ENCODE measurements at regions not wholly inside any gene's neighbourhood (a gene's known extent, or its start where the extent isn't known, plus 50 kb on each side); places are given as distances from the start of the nearest gene placed in this dataset.

DNA sequence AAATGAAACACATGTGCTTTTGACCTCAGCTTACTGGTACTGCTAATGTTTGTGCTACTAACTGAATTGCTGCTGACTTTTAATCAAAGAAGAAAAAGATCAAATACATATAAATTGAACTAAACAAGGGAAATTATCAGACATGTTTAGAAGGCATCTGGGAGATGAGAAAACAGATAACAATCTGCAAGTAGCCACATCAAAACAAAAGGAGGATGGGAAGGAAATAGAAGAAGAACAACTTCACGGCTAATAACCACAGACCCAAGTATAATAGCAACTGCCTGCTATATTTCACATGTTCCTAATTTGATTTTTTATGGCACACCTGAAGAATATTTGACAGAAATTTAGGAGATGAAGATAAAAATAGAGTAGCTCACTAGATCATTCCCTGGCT, 542.6 kb upstream of the SYT4 start:
- Histone ChIP-seq H3K4me3 (no peak overlapping the region), H3K27me3 (no peaks in the 10 kb centered on the region), H3K27ac (no peak overlapping the region), H3K9me3 (peaks cover 0 to 11% of the 10 kb centered on the region in 2 donors), H3K36me3 (no peaks in the 10 kb centered on the region), H3K4me1 (no peaks in the 10 kb centered on the region)
- TF ChIP-seq, protein P1, sequence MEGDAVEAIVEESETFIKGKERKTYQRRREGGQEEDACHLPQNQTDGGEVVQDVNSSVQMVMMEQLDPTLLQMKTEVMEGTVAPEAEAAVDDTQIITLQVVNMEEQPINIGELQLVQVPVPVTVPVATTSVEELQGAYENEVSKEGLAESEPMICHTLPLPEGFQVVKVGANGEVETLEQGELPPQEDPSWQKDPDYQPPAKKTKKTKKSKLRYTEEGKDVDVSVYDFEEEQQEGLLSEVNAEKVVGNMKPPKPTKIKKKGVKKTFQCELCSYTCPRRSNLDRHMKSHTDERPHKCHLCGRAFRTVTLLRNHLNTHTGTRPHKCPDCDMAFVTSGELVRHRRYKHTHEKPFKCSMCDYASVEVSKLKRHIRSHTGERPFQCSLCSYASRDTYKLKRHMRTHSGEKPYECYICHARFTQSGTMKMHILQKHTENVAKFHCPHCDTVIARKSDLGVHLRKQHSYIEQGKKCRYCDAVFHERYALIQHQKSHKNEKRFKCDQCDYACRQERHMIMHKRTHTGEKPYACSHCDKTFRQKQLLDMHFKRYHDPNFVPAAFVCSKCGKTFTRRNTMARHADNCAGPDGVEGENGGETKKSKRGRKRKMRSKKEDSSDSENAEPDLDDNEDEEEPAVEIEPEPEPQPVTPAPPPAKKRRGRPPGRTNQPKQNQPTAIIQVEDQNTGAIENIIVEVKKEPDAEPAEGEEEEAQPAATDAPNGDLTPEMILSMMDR (IDR thresholded peaks at IDR 0.05): no peak
- DNase-seq (ENCODE audit: low spot score): no peak

GRCh38 chr18:43825768-43826167, 548.5 kb upstream of the SYT4 start:
- Histone ChIP-seq H3K4me1 (peaks cover 0 to 3% of the 10 kb centered on the region in 2 donors), H3K9me3 (no peaks in the 10 kb centered on the region), H3K36me3 (no peaks in the 10 kb centered on the region), H3K4me3 (no peak overlapping the region), H3K27ac (no peak overlapping the region), H3K27me3 (no peaks in the 10 kb centered on the region)
- TF ChIP-seq, protein P1 (IDR thresholded peaks at IDR 0.05): no peak
- DNase-seq (ENCODE audit: low spot score): no peak

- H3K4me3 ChIP-seq: no peak overlapping the region
- no peaks in the 10 kb centered on the region for H3K36me3 ChIP-seq
- H3K4me1 ChIP-seq: peaks cover 0 to 5% of the 10 kb centered on the region in 2 donors
- no peak overlapping the region for H3K27ac ChIP-seq
- TF ChIP-seq, protein P1 (IDR thresholded peaks at IDR 0.05): no peak
- no peak for DNase-seq (ENCODE audit: low spot score)
- H3K27me3 ChIP-seq: no peaks in the 10 kb centered on the region
- no peaks in the 10 kb centered on the region for H3K9me3 ChIP-seq
Observed at GRCh38 chr18:43826215-43826614, 548.9 kb upstream of the SYT4 start.

DNA sequence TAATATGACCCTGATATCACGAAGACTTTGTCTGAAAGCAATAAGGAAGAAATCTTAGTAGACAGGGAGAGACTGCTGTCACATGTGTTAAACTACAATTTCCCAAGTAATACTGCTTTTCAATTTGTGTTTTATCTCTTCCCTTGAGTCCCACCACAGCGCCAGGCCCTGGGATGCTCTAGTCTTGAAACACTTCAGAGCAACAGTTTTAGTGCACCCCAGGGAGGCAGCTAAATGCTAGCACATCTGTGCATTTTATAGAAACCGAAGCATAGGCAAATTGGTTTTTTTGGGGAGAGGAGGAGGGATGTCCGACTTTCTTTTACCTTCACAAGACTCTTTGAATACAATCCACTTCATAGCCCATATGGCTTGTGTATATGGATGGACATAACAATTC, 550.0 kb upstream of the SYT4 start:
- Histone ChIP-seq H3K4me1 (peaks cover 0 to 8% of the 10 kb centered on the region in 2 donors), H3K4me3 (no peak overlapping the region), H3K27ac (no peak overlapping the region), H3K9me3 (no peaks in the 10 kb centered on the region), H3K27me3 (no peaks in the 10 kb centered on the region), H3K36me3 (no peaks in the 10 kb centered on the region)
- DNase-seq (ENCODE audit: low spot score): no peak
- TF ChIP-seq, protein P1 (IDR thresholded peaks at IDR 0.05): no peak

DNA sequence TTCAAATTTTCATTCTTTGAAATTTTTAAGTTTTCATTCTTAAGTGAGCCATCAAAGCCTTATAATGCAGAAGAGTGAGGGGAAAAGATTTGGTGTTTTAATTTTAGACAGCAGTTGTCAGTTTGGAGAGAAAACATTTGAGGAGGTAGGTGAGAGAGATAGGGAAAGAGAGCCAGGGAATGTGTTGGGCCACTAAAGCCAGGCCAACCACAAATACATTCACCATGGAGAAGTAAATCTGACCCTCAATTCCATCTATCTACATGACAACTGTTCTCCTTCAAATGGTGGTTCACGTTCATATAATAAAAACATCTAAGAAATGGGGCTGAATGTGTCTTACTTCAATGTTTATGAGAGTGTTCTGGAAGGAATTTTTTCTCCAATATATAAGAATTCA, 553.0 kb upstream of the SYT4 start:
- TF ChIP-seq, protein P1 (IDR thresholded peaks at IDR 0.05): no peak
- DNase-seq (ENCODE audit: low spot score): no peak
- Histone ChIP-seq H3K4me3 (no peak overlapping the region), H3K27me3 (no peaks in the 10 kb centered on the region), H3K36me3 (no peaks in the 10 kb centered on the region), H3K4me1 (peaks cover 0 to 8% of the 10 kb centered on the region in 2 donors), H3K9me3 (no peaks in the 10 kb centered on the region), H3K27ac (peak overlapping the region; percentile 67 to 70)

- no peak for DNase-seq (ENCODE audit: low spot score)
- Histone ChIP-seq H3K27me3 (no peaks in the 10 kb centered on the region), H3K36me3 (no peaks in the 10 kb centered on the region), H3K4me1 (peaks cover 0 to 8% of the 10 kb centered on the region in 2 donors), H3K9me3 (no peaks in the 10 kb centered on the region), H3K27ac (peak overlapping the region; percentile 67 to 70), H3K4me3 (no peak overlapping the region)
- TF ChIP-seq, protein P1 (IDR thresholded peaks at IDR 0.05): no peak
Observed at GRCh38 chr18:43830947-43831346, 553.7 kb upstream of the SYT4 start.

Data from right atrium auricular region (tissue), 2 donors.